ENCODE measurements at regions not wholly inside any gene's neighbourhood (a gene's known extent, or its start where the extent isn't known, plus 50 kb on each side); places are given as distances from the start of the nearest gene placed in this dataset.

GRCh38 chr10:123463181-123463580 is 203.0 kb upstream of the GPR26 start:
- ATAC-seq (no peak), DNase-seq (ENCODE audit: low spot score) (no peak)
- intact Hi-C loops (cut with DNase I), result no loop called here

DNA sequence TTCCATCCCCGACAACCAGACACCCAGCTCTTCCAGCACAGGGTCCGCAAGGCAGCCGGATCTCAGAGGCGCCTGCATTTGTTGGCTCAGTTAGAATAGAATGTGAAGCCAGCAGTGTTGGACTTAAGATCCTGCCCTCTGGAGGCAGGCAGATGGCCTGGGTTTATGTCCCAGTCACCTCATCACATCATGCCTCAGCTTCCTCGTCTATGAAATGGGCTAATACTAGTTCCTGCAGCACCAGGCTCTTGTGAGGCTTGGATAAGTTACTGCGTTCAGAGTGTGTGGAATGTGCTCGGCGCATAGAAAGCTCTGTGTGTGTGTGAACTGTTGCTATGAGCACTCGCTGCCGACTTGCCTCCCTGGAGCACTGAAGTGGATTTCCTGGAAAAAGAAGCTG is 202.5 kb upstream of the GPR26 start:
- ATAC-seq (no peak), DNase-seq (ENCODE audit: low spot score) (no peak)
- intact Hi-C loops (cut with DNase I), result no loop called here

DNA sequence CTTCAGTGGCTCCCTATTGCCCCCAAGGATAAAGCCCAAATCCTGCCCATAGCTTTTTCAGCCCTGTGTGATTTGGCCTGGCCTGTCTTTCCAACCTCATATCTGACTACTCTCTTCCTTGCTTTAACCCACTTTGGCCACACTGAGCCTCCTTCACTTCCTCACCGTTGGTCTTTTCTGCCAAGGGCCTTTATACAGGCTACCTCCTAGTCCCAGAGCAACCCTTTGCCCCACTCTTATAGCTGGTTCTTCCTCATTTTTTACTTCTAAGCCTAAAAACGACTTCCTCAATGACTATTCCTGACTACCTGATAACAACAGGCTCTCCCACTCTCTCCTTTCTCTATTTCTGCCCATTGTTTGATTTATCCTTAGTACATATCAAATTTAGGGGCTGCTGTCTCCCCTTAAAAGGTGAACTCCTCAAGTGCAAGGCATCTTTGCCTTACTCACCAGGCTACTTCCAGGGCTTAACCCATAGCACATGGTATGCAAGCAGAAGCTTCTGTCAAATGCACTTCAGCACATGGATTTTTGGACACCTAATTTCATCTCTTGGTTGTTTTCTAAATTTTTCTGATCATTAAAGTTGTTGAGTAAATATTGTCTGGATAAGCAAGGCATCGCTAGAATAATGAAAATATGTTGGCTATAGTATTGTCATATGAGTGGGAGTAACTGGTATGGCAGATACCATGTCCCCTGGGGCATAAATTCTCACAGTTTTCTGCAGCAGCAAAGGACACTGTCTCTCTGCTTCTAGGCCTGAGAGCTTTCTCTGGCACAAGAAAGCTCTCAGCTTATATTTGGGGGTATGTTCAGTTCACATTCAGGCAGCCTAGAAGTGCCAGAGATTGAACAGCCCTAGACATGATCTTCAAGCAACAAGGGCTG is 201.5 kb upstream of the GPR26 start:
- DNase-seq (ENCODE audit: low spot score) (no peak), ATAC-seq (no peak)
- intact Hi-C loops (cut with DNase I), result no loop called here

GRCh38 chr10:123470336-123470921 is 195.7 kb upstream of the GPR26 start:
- DNase-seq (ENCODE audit: low spot score) (no peak), ATAC-seq (no peak)
- intact Hi-C loops (cut with DNase I), result no loop called here

DNA sequence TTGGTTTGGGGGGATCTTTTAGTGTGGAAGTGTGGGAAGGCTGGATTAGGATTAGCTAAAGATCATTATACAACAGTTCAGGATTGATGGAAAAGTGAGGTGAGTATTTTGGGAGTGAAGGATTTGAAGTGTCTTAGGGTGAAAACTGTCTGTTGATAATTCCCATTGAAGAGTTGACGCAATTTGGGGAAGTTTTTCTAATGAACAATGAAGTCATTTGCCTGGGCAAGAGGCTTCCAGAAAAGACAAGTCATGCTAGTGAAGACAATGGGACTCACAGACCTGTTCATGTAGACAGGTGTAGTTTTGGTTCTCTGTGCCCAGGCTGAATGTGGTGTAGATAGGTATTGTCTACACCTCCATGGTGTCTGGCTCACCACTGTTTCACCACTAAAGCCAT is 194.3 kb upstream of the GPR26 start:
- DNase-seq (ENCODE audit: low spot score), result no peak
- ATAC-seq, result no peak
- intact Hi-C loops (cut with DNase I), result no loop called here

DNA sequence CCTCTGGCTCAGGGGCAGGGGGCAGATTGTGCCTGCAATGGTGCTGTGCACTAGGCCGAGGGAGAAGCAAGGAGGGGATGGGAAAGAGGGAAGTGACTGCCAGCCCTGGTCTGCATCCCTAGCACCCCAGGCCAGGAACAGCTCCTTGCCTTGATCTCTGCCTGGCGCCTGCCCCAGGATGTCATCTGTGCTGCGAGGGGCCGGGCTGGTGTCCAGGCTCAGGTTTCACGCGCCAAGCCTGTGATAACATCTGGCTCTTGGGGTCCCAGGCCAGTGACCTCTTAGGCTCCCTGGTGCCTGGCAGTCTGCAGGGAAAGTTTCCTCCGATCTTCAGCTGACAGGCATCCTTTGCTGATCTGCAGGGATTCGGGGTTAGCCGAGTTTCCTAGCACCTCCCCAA is 193.5 kb upstream of the GPR26 start:
- ATAC-seq (no peak), DNase-seq (ENCODE audit: low spot score) (no peak)
- intact Hi-C loops (cut with DNase I), result no loop called here

GRCh38 chr10:123474700-123475099 is 191.5 kb upstream of the GPR26 start:
- DNase-seq (ENCODE audit: low spot score) (no peak), ATAC-seq (no peak)
- intact Hi-C loops (cut with DNase I), result no loop called here

GRCh38 chr10:123475466-123475865 is 190.7 kb upstream of the GPR26 start:
- ATAC-seq (no peak), DNase-seq (ENCODE audit: low spot score) (no peak)
- intact Hi-C loops (cut with DNase I), result no loop called here

DNA sequence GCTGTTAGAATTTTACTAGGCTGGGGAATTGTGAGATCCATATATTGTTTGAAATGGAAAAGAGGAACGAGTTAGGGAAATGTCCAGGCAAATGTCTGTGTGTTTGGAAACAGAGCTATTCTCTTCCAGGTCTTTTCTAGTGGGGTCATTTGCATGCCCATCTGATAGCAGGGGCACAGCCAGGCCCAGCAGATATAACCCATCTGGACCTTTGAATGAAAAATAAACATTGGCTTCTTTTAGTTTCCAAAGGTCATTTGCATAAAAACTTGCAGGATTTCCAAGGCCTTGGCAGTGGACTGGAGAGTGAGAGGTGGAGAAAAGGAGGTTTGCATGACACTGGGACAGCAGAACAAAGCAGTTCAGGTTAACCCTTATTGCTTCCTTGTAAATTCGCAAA is 188.0 kb upstream of the GPR26 start:
- no peak for DNase-seq (ENCODE audit: low spot score)
- intact Hi-C loops (cut with DNase I), result no loop called here
- ATAC-seq, result no peak

DNA sequence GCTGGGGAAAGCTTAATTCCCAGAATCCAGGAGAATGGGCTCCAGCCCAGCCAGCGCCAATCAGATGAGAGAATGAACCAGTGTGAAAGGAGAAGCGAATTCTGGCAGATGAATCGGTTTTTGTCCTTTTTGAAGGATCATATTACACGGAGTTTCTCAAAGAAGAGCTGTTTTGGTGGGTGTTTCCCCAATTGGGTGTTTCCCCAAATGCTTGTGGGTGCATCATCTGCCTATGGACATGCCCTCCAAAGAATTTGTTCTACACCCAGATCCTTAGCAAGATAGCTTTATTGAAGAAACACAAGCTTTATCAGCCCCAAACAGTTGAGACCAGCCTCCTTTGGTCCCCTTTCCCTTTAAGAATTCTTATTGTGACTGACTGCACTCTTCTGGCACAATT is 186.5 kb upstream of the GPR26 start:
- intact Hi-C loops (cut with DNase I), result no loop called here
- ATAC-seq (no peak), DNase-seq (ENCODE audit: low spot score) (no peak)

DNA sequence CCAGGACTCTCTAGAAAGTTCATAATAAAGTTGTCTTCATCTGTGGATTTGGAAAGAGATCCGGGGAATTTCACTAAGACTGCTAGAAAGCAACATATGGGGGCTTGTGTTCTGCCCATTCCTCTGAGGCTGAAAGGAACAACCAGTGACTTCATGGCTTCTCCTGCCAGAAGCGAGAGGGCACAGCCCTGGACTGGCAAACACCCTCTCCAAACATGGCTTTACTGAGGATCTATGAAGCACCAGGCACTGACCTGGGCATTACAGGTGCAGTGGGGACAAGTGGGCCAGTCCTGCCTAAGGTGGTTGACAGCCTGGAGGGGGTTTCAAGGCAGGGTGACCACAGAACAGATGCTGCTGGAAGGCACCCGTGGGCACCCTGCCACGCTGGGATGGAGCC is 185.8 kb upstream of the GPR26 start:
- no peak for DNase-seq (ENCODE audit: low spot score)
- no peak for ATAC-seq

GRCh38 chr10:123480845-123481244 is 185.3 kb upstream of the GPR26 start:
- intact Hi-C loops (cut with DNase I), result no loop called here
- DNase-seq (ENCODE audit: low spot score) (no peak), ATAC-seq (no peak)

More for the DNA sequence above, 185.8 kb upstream of the GPR26 start:
- intact Hi-C loops (cut with DNase I), result no loop called here

- ATAC-seq (no peak), DNase-seq (ENCODE audit: low spot score) (no peak)
- intact Hi-C loops (cut with DNase I), result no loop called here
These were observed 181.4 kb upstream of the GPR26 start for GRCh38 chr10:123484722-123485121.

GRCh38 chr10:123485341-123485960 is 180.7 kb upstream of the GPR26 start:
- DNase-seq (ENCODE audit: low spot score) (no peak), ATAC-seq (no peak)
- intact Hi-C loops (cut with DNase I), result no loop called here

GRCh38 chr10:123488436-123488835 is 177.7 kb upstream of the GPR26 start:
- intact Hi-C loops (cut with DNase I), result no loop called here
- ATAC-seq (no peak), DNase-seq (ENCODE audit: low spot score) (no peak)

GRCh38 chr10:123491364-123491763 is 174.8 kb upstream of the GPR26 start:
- ATAC-seq (no peak), DNase-seq (ENCODE audit: low spot score) (no peak)
- intact Hi-C loops (cut with DNase I), result no loop called here

GRCh38 chr10:123492016-123492415 is 174.1 kb upstream of the GPR26 start:
- DNase-seq (ENCODE audit: low spot score) (no peak), ATAC-seq (no peak)
- intact Hi-C loops (cut with DNase I), result no loop called here

GRCh38 chr10:123494301-123494808 is 171.8 kb upstream of the GPR26 start:
- intact Hi-C loops (cut with DNase I), result no loop called here
- no peak for ATAC-seq
- DNase-seq (ENCODE audit: low spot score), result no peak

DNA sequence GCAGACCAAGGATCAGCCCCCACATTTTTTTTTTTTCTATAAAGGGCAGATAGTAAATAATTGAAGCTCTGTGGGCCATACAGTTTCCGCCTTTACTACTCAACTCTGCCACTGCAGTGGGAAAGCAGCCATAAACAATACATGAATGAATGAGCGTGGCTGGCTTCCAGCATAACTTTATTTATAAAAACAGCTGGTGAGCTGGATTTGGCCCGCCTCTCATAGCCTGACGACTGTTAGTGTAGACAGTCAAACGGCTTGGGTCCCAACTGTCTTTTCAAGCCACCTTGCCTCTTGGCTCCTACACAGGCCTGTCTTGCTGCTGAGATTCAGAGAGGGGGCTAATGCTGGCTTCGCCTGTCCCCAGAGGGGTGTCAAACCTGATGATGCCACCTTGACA is 169.8 kb upstream of the GPR26 start:
- intact Hi-C loops (cut with DNase I), result no loop called here
- DNase-seq (ENCODE audit: low spot score) (no peak), ATAC-seq (no peak)

- intact Hi-C loops (cut with DNase I), result no loop called here
- ATAC-seq, result no peak
- no peak for DNase-seq (ENCODE audit: low spot score)
These were observed 169.0 kb upstream of the GPR26 start for GRCh38 chr10:123496996-123497660.

Data from sciatic nerve (tissue), 2 donors.